Activated B cell treated with CpG ODN at 0.5 μM for 24 hours (primary cell): ENCODE measurements at regions not wholly inside any gene's neighbourhood (a gene's known extent, or its start where the extent isn't known, plus 50 kb on each side); places are given as distances from the start of the nearest gene placed in this dataset.

Experiments used
- ATAC-seq: fragments of 200-7000 bp; cut with Tn5 transposase; one replicate; pipeline ENCODE4 v1.10.0; 2021; ENCODE audit warnings: low read depth, mild to moderate bottlenecking, moderate library complexity
- CTCF ChIA-PET: fragments of 350-600 bp; sonication (Branson Sonifier 250); formaldehyde crosslinking; loops from one replicate; lab custom pipeline; 2021; ENCODE audit warnings: antibody characterized with exemption; lab: Charles Lee
- POLR2A ChIA-PET: fragments of 350-600 bp; sonication (Branson Sonifier 250); formaldehyde crosslinking; loops from one replicate; lab custom pipeline; 2021; ENCODE audit warnings: antibody characterized with exemption; lab: Charles Lee
- DNase-seq: peaks from one replicate; pipeline ENCODE4 v3.0.0; 2022
- H3K27ac Mint-ChIP-seq: one replicate; pipeline ENCODE4 v1.8.0; 2020; ENCODE audit warnings: mixed read lengths
- H3K27me3 Mint-ChIP-seq: one replicate; pipeline ENCODE4 v1.8.0; 2021; ENCODE audit warnings: mixed read lengths
- H3K36me3 Mint-ChIP-seq: one replicate; pipeline ENCODE4 v1.8.0; 2021; ENCODE audit warnings: low read depth, mixed read lengths
- H3K4me1 Mint-ChIP-seq: one replicate; pipeline ENCODE4 v1.8.0; 2021; ENCODE audit warnings: mixed read lengths
- H3K4me3 Mint-ChIP-seq: one replicate; pipeline ENCODE4 v1.8.0; 2020; ENCODE audit warnings: mild to moderate bottlenecking, mixed read lengths
- H3K9me3 Mint-ChIP-seq: one replicate; pipeline ENCODE4 v1.8.0; 2020; ENCODE audit warnings: mixed read lengths
- CTCF ChIP-seq: fragments of 200-600 bp; IDR thresholded peaks from one replicate; pipeline ENCODE4 v1.8.0; 2022; ENCODE audit warnings: antibody characterized with exemption, mild to moderate bottlenecking
- intact Hi-C: fragments of 100-400 bp; cut with micrococcal nuclease; formaldehyde crosslinking; loops from one replicate; pipeline ENCODE4 v1.15.1; 2024

- POLR2A ChIA-PET, result no interaction called here
- no peak overlapping the region for H3K27ac Mint-ChIP-seq
- peaks cover 3% of the 10 kb centered on the region for H3K9me3 Mint-ChIP-seq
- peaks cover 1% of the 10 kb centered on the region for H3K27me3 Mint-ChIP-seq
- TF ChIP-seq CTCF, result no peak
- no peaks in the 10 kb centered on the region for H3K36me3 Mint-ChIP-seq
- no peaks in the 10 kb centered on the region for H3K4me1 Mint-ChIP-seq
- CTCF ChIA-PET, result no interaction called here
- ATAC-seq (no peak), DNase-seq (no peak)
- intact Hi-C loops, result loop anchor here (5.0 kb wide), 1 partner anchor 740 kb away; no protein-coding TSS in a partner anchor
- H3K4me3 Mint-ChIP-seq, result no peak overlapping the region
These were observed 185.9 kb downstream of the SYK start for GRCh38 chr9:90987566-90987965.

- Mint-ChIP-seq H3K27ac (no peak overlapping the region), H3K9me3 (peaks cover 3% of the 10 kb centered on the region), H3K36me3 (no peaks in the 10 kb centered on the region), H3K27me3 (peaks cover 1% of the 10 kb centered on the region), H3K4me1 (no peaks in the 10 kb centered on the region), H3K4me3 (no peak overlapping the region)
- no peak for ATAC-seq
- intact Hi-C loops, result loop anchor here (5.0 kb wide), 1 partner anchor 739 kb away; no protein-coding TSS in a partner anchor
- POLR2A ChIA-PET, result no interaction called here
- DNase-seq, result no peak
- CTCF ChIA-PET, result no interaction called here
- TF ChIP-seq CTCF, result no peak
These were observed 186.7 kb downstream of the SYK start for GRCh38 chr9:90988318-90988717.

- ATAC-seq (no peak), DNase-seq (no peak)
- H3K4me3 Mint-ChIP-seq, result no peak overlapping the region
- peaks cover 10% of the 10 kb centered on the region for H3K27me3 Mint-ChIP-seq
- H3K4me1 Mint-ChIP-seq, result no peaks in the 10 kb centered on the region
- intact Hi-C loops, result no loop called here
- H3K36me3 Mint-ChIP-seq, result no peaks in the 10 kb centered on the region
- CTCF ChIA-PET, result no interaction called here
- peaks cover 6% of the 10 kb centered on the region for H3K9me3 Mint-ChIP-seq
- no peak for TF ChIP-seq CTCF
- H3K27ac Mint-ChIP-seq, result no peak overlapping the region
- POLR2A ChIA-PET, result no interaction called here
These were observed 190.3 kb downstream of the SYK start for GRCh38 chr9:90991953-90992352.

GRCh38 chr9:90995516-90995915, 193.9 kb downstream of the SYK start:
- H3K27me3 Mint-ChIP-seq, result peaks cover 11% of the 10 kb centered on the region
- no peak overlapping the region for H3K4me3 Mint-ChIP-seq
- peaks cover 6% of the 10 kb centered on the region for H3K9me3 Mint-ChIP-seq
- H3K36me3 Mint-ChIP-seq, result no peaks in the 10 kb centered on the region
- ChIA-PET POLR2A (interaction anchor here (0.6 kb wide), 1 partner anchor 41 kb away, joined by 6 read pairs; no protein-coding TSS in a partner anchor), CTCF (no interaction called here)
- no peaks in the 10 kb centered on the region for H3K4me1 Mint-ChIP-seq
- DNase-seq (no peak), ATAC-seq (no peak)
- intact Hi-C loops, result no loop called here
- TF ChIP-seq CTCF, result no peak
- H3K27ac Mint-ChIP-seq, result no peak overlapping the region

- Mint-ChIP-seq H3K4me3 (no peak overlapping the region), H3K27ac (no peak overlapping the region), H3K9me3 (peaks cover 3% of the 10 kb centered on the region), H3K36me3 (no peaks in the 10 kb centered on the region), H3K27me3 (peaks cover 11% of the 10 kb centered on the region), H3K4me1 (no peaks in the 10 kb centered on the region)
- no peak for DNase-seq
- intact Hi-C loops, result no loop called here
- CTCF ChIA-PET, result no interaction called here
- ATAC-seq, result no peak
- no peak for TF ChIP-seq CTCF
- POLR2A ChIA-PET, result no interaction called here
These were observed 194.8 kb downstream of the SYK start for GRCh38 chr9:90996154-90997065.
